Stimulated activated naive CD8-positive, alpha-beta T cell treated with anti-CD3 and anti-CD28 coated beads, Interleukin-15, Interleukin-2, amounts not matched to agents 100 U/mL and 50 U/mL, for 24 hours (primary cell): ENCODE measurements at regions not wholly inside any gene's neighbourhood (a gene's known extent, or its start where the extent isn't known, plus 50 kb on each side); places are given as distances from the start of the nearest gene placed in this dataset.

Experiments used
- ATAC-seq: fragments of 150-1000 bp; cut with Tn5 transposase; one replicate; pipeline ENCODE4 v1.10.0; 2021
- DNase-seq: peaks from one replicate; pipeline ENCODE4 v3.0.0; 2021

- DNase-seq (no peak), ATAC-seq (no peak)
These were observed 135.1 kb upstream of the SLC22A23 start for GRCh38 chr6:3591970-3592369.

- DNase-seq: no peak
- no peak for ATAC-seq
These were observed 130.8 kb upstream of the SLC22A23 start for GRCh38 chr6:3587660-3588059.

- DNase-seq: no peak
- ATAC-seq: no peak
These were observed 128.6 kb upstream of the SLC22A23 start for GRCh38 chr6:3585320-3585935.

- DNase-seq: no peak
- ATAC-seq: no peak
These were observed 127.8 kb upstream of the SLC22A23 start for GRCh38 chr6:3584606-3585005.

GRCh38 chr6:3581469-3581868 lies 124.6 kb upstream of the SLC22A23 start:
- ATAC-seq: no peak
- DNase-seq: no peak

GRCh38 chr6:3579652-3580175 lies 122.9 kb upstream of the SLC22A23 start:
- DNase-seq (no peak), ATAC-seq (no peak)

GRCh38 chr6:3578981-3579380 lies 122.1 kb upstream of the SLC22A23 start:
- ATAC-seq: no peak
- no peak for DNase-seq

- no peak for ATAC-seq
- DNase-seq: no peak
These were observed 120.7 kb upstream of the SLC22A23 start for GRCh38 chr6:3577517-3577916.

GRCh38 chr6:3575701-3576100 lies 118.9 kb upstream of the SLC22A23 start:
- DNase-seq: no peak
- no peak for ATAC-seq

GRCh38 chr6:3575166-3575565 lies 118.3 kb upstream of the SLC22A23 start:
- ATAC-seq (no peak), DNase-seq (no peak)

- DNase-seq: no peak
- no peak for ATAC-seq
These were observed 116.8 kb upstream of the SLC22A23 start for GRCh38 chr6:3573670-3574069.

- DNase-seq (no peak), ATAC-seq (no peak)
These were observed 115.0 kb upstream of the SLC22A23 start for GRCh38 chr6:3571836-3572235.

- DNase-seq (no peak), ATAC-seq (no peak)
These were observed 114.4 kb upstream of the SLC22A23 start for GRCh38 chr6:3571250-3571681.

GRCh38 chr6:3569816-3570215 lies 113.0 kb upstream of the SLC22A23 start:
- DNase-seq (no peak), ATAC-seq (no peak)

GRCh38 chr6:3568396-3569082 lies 111.7 kb upstream of the SLC22A23 start:
- ATAC-seq (no peak), DNase-seq (no peak)

- ATAC-seq (no peak), DNase-seq (no peak)
These were observed 110.0 kb upstream of the SLC22A23 start for GRCh38 chr6:3566812-3567211.

- no peak for ATAC-seq
- no peak for DNase-seq
These were observed 108.4 kb upstream of the SLC22A23 start for GRCh38 chr6:3565291-3565690.

- ATAC-seq (no peak), DNase-seq (no peak)
These were observed 104.9 kb upstream of the SLC22A23 start for GRCh38 chr6:3561725-3562124.

- ATAC-seq: no peak
- DNase-seq: no peak
These were observed 103.4 kb upstream of the SLC22A23 start for GRCh38 chr6:3560211-3560610.

- DNase-seq (no peak), ATAC-seq (no peak)
These were observed 102.7 kb upstream of the SLC22A23 start for GRCh38 chr6:3559561-3559960.

GRCh38 chr6:3557336-3557735 lies 100.5 kb upstream of the SLC22A23 start:
- DNase-seq (no peak), ATAC-seq (no peak)

GRCh38 chr6:3553254-3553653 lies 96.4 kb upstream of the SLC22A23 start:
- DNase-seq (no peak), ATAC-seq (no peak)

- DNase-seq (no peak), ATAC-seq (no peak)
These were observed 95.1 kb upstream of the SLC22A23 start for GRCh38 chr6:3551716-3552511.
